Right lung (tissue), 2 donors: ENCODE measurements at regions not wholly inside any gene's neighbourhood (a gene's known extent, or its start where the extent isn't known, plus 50 kb on each side); places are given as distances from the start of the nearest gene placed in this dataset.
"Not testable (repeated sequence)": the region's sequence is repeated elsewhere in the genome, so short reads cannot be mapped to it uniquely, and the experiment has no call there.

ENCODE experiments used
- DNase-seq, 2 donors: peaks; one replicate each; pipeline ENCODE4 v3.0.0-alpha.2; 2013

DNA sequence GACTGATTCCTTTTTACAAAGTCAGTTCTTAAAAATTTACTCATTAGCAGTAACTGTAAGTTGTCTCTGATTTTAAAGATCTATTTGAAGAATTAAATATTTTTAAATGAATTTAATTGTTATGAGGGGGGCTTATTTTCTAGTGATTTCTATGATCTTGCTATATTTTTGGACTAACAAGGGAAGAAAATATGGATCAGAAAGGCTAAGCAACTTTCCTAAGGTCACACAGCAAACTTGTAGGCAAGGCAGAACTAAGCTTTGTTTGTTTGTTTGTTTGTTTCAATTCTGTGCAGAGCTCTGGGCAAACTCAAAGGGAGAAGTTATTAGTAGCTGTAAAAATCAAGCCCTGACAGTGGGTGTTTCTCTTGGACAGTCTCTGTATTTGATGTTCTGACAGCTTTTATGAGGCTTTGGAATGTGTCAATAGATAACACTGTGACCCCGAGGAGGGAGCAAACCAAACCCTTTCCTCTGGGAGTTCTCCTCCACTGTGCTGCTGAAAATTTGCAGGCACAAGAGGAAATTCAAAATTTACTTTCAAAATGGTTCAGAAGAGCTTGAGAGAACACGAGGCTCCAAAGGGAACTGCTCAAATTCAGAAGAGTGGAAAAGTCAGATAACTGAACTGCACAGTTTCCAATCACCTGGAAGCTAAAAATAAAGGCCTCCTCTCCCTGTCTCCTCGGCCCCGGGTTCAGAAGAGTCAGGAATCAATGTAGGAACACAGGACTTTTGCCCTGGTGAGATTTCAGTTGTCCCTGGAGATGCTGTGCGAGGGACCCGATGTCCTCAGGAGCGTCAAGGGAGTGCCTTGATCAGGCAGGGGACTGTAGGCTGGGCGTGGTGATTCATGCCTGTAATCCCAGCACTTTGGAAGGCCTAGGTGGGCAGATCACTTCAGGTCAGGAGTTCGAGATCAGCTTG, 325.7 kb downstream of the GATA3 start:
- no peak for DNase-seq

DNA sequence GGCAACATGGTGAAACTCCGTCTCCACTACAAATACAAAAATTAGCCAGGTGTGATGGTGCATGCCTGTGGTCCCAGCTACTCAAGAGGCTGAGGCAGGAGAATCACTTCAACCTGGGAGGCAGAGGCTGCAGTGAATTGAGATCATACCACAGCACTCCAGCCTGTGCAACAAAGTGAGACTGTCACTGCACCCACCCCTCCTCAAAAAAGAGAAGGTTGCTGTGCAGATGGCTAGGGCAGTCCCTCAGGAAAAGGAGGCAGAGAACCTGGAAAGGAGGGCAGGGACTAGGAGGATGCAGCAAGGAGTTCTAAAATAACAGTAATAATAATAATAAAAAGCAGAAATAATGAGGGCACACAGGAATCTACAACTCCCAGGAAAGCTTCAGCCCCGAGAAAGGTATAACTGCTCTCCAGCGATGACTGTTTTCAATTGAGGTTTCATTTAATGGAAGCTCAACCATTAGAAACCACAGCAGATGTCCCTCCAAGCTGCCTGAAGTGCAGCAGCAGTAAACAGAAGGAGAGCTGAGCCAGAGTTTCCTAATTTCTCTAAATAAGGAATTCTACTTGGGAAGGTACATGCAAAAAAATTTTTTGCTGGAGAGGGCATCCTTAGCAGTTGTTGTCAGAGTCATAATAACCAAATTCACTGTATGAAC, 326.5 kb downstream of the GATA3 start:
- DNase-seq = no peak

DNA sequence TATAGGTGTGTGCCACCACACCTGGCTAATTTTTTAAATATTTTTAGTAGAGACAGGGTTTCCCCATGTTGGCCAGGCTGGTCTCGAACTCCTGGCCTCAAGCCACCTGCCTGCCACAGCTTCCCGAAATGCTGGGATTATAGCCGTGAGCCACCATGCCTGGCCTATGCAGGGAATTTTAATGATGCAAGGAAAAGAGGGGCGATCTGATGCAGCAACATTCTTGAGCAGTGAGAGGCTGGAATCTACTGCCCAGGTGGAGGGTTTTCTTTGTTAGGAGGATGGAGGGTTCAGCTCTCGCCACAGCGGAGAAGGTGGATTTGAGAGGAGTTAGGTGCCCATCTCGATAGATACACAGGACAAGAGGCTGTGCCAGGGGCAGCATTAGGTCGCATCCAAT, 332.3 kb downstream of the GATA3 start:
- DNase-seq = no peak

DNA sequence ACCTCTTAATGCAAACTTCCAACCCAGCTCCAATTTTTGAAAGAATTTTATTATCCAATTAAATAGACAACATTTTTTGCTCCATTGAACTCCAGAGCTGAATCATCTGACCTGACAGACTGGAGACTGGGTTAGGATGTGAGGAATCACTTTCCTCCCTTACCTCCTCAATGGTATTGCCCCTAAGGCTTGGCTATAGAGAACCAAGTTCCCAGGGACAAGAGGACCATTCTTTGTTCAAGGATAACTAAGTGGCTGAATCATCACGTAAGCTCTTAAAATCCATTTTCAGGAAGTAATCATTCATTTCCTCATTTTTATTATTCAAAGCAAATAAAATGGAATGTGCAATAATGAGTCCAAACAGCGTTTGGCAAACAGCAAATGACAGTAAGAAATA, 335.1 kb downstream of the GATA3 start:
- no peak for DNase-seq

DNA sequence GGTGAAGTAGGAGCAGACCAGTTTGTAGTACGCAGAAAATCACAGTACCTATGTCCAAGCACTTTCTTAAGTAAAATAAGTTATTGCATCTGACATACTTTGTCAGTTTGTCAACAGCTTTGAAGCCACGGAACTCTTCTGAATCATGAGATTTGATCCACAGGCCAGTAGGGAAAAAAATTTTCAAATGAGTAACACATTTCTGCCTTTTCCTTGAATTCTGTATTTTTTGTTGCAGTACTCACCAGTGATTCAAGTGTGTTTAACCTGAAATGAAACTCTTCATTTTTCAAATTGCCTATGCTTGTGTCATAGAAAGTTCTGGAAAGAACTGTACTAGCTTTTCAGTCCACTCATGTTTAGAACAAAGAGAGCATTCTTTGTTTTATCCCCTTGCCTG, 337.7 kb downstream of the GATA3 start:
- DNase-seq = no peak

DNA sequence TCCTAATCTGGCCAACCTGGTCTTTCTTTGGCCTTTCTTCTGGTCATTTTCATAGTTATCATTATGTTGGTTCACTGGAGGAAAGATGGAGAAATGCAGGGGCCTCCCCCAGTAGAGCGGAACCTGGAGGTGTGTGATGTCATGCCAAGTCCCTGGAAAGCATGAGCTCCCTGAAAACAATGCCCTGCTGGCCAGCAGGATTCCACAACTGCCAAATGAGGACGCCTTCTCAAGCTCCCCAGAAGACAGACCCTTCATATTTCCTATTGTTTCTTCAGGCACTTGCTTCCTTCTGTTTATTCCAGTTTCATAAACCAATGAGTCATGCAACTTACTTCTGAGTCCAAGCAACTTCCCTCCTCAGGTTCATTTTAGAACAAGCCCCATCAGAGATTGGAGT, 339.0 kb downstream of the GATA3 start:
- DNase-seq = no peak

DNA sequence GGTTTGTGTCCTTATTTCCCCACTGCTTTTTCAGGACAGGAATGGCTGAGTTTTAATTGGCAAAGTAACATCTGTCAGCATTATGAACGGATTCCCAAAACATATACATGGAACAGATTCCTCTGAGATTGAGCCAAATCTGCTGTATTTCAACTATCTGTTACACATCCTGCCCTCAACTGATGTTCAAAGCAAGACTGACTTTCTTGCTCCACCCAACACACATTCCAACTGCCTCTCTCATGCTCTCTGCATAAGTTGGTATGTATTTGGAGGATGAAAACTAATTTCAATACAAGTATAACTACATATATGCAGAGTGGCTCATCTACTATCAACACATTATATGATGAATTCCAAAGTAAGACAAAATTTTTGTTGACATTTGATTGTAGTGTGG, 342.2 kb downstream of the GATA3 start:
- DNase-seq = no peak

DNA sequence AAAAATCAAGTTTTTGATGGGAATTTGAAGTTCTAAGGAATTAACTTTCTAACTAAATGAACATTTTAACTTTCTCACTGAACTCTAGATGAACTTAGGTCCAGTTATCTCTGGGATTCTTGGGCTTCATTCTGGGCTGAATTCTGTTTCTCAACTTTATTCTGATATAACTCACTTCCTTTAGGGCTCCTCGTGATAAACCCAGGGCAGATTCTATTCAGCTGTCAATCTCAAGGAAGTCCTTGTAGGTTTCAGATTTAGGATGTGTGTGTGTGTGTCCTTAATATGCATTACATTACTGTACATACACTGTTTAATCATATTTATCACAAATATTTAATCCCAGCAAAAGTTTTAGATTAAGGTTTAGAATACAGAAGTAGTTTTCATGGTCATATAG, 344.3 kb downstream of the GATA3 start:
- no peak for DNase-seq

DNA sequence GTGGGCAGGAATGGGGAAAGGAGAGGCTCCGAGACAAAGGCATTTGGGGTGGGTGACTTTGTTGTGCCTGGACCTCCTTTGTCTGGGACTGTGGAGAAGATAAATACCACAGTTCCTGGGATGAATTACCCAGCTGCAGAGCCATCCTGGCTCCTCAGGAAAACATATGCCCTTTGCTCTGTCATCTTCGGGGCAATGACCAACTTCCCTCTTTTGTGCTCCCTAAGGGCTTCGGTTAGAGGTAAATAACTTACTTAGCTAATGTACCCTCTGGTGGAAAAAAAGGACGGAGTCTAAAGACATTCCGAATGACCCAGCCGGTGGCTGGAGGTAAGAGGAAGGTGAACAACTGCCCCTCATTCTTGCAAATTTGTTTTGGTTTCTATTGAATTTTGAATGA, 345.7 kb downstream of the GATA3 start:
- no peak for DNase-seq

DNA sequence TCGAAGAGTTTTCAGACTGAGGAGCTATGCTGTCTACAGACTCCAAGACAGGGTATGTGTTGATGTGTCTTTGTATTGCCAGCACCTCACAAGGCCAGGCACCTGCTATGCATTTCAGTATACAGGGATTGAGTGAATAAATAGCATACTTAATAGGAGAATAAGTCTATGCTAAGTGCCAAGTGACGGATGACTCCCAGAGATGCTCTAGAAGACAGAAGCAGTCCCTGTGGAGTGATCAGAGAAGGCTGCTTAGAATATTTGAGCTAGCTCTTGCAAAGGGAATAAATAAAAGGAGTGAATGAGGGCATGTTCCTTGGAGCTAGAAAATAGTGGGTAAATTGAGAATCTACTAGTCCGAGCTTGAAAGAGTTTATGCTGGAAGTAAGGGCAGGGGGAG, 346.4 kb downstream of the GATA3 start:
- no peak for DNase-seq

DNA sequence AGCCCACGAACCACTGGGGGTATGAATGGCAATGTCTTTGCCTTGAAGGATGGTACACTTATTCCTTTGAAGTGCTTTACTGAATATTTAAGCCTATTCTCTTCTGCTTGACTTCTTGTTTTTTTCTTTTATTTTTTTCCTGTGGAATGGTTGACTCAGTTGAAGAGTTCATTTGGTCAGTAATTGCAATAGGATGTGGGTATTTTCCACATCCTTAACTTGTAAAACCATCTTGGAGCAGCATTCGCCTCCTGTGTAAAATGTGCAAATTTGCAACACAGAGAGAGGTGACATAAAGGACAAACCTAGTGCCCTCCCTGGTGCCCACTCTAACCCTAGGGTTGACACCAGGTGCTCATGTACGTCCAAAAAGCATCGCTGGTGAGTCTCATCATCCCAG, 347.0 kb downstream of the GATA3 start:
- no peak for DNase-seq

DNA sequence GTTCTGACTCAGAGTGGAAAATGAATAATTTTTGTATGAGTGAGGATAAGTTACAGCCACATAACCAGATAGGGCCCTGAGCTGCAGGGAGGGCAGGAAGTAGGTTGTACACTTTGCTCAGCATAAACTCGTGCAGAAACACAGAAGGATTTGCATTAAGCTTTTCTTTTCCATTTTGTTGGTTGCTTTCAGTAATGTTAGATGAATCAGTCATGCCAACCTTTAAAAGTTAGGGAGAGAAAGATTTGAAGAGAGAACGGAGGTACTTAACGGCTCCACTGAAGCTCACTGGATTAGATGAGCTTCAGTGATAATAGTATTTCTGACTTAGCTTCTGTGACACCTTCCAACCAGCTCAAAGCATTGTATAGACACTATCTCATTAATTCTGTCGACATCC, 348.1 kb downstream of the GATA3 start:
- DNase-seq = no peak

DNA sequence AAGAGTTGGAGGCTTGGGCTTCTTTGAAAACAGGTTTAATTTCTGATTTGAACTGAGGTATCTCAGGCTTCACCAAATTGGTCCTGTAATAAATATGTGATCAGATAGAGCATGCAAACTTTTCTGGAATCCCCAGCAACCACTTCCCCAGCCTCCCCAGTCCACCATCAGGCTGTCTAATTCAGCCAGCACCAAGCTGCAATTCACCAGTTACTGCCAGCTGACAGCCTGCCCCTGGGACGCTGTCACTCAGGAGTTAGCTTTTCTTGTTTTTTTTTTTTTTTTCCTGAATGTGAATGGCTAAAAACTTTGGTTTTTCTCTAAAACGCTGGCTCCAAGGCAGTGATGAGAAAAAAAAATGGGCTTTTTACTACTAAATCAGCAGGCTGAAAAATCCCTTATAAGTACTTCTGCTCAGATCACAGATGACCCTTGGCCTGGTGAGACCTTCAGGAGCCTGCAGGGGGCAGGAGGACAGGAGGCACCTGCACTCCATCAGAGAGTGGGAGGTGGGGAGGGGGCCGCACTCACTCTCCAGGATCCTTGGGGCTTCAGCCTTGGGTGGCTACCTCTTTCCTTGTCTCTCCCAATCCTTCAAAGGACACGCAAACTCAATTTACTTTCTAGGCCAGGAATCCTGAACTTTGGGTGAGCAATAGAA, 349.4 kb downstream of the GATA3 start:
- DNase-seq = no peak

DNA sequence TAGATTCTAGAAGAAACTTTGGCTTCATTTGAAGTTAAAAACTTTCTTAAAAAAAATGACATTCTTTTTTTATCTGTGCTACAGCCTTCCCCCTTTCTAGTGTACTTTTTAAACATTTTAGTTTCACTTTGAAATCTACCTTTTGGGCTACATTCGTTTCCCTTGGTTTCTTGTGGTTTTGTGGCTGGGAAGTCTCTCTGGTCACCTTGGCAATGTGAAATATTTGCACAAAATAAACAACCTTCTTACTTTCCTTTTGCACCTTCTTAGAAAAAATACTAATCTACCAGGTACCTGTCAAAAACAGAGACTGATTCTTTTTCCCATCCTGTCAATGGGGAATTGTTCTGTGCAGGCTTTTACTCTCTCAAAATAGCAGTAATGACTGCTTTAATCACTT, 350.2 kb downstream of the GATA3 start:
- DNase-seq = no peak

DNA sequence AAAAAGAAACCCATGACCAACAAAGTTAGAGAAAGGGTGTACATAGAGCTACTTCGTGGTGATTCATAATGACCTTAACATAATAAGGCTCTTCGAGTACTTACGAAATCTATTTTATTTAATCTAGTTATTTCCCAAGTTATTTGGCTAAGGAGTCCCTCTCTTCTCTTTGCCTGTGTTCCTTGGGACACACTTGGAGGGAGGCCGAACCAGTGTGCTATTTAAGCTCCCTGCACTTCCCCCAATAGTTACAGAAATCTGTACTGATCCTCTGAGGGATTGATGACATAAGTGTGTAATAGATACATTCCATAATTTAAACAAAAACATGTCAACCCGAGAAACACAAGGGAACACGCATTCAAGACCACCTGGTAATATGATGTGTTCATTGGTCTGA, 351.1 kb downstream of the GATA3 start:
- DNase-seq = no peak

DNA sequence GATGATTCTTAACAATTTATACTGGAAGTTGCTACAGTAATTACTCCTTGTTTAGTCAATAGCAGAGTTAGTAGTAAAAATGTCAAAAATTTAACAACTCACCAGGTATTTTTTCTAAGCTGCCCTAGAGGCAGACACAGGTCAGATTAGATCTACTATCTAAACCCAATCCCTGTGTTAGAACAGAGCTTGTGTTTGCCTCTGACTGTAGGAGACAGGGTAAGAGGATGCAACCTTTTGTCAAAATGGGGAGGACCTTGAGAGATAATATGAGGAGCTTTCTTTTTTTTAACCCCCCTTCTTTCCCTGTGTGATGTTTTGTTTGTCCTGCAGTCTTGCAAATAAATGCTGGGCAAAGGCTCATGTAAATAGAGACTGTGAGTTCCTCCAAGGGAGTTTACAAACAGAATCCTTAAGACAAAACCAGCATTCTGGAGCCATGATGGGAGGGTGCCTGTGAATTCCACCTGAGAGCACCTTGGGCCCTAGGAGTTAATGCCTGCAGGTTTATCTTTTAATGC, 353.1 kb downstream of the GATA3 start:
- DNase-seq = no peak

DNA sequence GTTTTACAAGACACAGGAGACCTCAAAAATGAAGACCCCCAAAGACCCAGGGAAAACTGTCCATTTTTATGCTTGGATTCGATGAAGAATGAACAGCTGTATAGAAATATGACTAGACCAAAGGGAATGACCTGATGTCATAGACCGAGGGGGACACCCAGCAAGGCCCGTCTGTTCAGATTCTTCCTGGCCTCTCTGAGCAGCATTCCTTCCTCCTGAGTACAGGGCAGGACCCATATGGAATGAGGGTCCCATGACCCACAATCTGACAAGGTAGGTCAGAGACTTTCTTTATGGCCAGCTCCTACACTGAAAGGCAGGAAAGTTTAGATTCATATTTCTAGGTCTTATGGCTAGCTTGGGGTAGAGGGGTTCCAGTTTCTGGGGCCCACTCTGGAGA, 356.0 kb downstream of the GATA3 start:
- DNase-seq = no peak

DNA sequence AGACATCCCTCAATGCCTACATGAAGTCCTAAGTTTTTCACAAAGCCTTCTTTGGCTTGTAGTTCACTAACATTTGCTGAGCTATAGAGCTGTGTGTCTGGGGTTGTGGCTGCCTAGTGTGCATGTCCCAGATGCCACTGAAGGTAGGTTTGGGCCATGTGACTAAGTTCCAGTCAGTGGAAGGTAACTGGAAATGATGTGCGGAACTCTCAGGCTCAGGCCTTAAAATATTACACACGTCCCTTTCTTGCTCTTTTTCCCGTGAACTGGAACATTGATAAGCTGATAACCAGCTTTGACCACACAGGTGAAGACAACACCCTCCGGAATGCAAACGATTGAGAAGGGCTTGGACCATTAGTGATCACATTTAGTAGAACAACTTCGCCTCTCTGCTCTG, 358.1 kb downstream of the GATA3 start:
- DNase-seq = no peak

DNA sequence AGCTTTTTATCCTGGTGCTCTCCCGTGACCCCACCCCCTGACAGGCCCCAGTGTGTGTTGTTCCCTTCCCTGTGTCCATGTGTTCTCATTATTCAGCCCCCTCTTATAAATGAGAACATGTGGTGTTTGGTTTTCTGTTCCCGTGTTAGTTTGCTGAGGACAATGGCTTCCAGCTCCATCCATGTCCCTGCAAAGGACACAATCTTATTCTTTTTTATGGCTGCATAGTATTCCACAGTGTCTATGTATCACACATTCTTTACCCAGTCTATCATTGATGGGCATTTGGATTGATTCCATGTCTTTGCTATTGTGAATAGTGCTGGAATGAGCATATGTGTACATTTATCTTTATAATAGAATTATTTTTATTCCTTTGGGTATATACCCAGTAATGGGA, 360.5 kb downstream of the GATA3 start:
- DNase-seq = not testable (repeated sequence)

DNA sequence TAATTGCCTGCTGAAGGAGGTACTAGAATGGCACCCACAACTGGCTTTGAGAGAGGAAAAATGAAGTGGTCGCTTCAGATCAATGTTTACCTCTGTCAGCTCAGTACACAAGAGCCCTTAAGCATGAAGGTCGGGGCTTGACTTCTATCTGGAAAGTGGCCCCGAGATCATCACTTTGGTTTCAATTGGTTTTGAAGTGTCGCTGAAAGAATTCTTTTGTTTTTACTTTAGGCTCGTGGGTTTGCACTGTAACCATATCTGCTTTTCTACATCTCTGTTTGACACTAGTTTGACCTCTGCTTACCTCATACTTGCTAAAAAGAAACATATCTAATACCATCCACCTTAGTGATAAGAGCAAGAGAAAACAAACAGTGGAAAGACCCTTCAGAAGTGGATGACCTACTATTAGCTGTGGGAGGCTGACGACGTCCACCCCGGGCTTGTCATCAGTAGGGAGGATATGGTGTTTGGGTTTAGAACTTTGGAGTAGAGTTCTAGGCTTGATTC, 361.8 kb downstream of the GATA3 start:
- DNase-seq = no peak

DNA sequence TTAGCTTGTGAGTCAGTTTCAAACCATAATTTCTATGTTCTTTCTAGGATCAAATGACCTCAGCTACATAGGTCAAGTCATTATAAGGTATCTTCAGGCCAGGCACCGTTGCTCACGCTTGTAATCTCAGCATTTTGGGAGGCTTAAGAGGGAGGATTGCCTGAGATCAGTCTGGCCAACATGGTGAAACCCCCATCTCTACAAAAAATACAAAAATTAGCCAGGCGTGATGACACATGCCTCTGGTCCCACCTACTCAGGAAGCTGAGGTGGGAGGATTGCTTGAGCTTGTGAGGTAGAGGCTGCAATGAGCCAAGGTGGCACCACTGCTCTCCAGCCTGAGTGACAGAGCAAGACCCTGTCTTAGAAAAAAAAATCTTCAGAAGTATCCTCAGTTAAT, 362.3 kb downstream of the GATA3 start:
- DNase-seq = no peak

DNA sequence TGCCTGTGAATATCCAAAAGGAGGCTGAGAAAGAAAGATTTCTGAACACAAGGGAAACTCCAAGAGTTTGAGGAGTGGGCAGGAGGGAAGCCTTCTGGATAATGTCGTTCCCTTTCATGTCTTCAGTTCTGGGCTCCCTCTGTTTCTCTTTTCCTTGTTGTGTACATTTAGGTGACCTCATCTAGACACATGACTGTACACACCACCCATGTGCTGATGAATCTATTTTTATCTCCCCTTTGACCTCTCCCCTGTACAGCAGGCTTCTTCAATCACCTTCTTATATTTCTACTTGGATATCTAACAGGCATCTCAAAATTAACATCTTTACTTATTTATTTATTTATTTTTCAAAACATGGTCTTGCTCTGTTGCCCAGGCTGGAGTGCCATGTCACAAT, 363.1 kb downstream of the GATA3 start:
- DNase-seq = no peak

DNA sequence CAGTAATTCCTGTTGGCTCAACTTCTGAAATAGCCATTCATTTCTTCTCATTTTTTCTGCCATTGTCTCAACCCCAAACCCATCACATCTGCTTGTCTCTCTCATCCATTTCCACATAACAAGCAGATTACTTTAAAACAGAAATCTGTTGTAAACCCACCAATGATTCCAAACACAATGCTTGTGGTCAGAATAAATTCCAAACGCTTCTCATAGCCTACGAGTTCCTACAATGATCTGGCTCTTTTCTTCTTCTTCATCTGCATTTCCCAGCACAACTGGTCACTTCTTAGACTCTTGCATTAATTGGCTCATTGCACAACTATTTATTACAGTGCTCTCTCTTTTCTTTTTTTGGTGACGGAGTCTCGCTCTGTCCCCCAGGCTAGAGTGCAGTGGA, 364.1 kb downstream of the GATA3 start:
- DNase-seq = no peak
